Ascending aorta (tissue), 2 donors: ENCODE measurements at regions not wholly inside any gene's neighbourhood (a gene's known extent, or its start where the extent isn't known, plus 50 kb on each side); places are given as distances from the start of the nearest gene placed in this dataset.

Experiments
- DNase-seq, 2 donors: peaks; one replicate each; pipeline ENCODE4 v3.0.0-alpha.2; 2019; ENCODE audit warnings: low spot score in 2 of 2
- H3K27ac ChIP-seq, 2 donors: fragments of 200-600 bp; sonication (generic); one replicate each; pipeline ENCODE4 v1.5.1; 2016 to 2017; ENCODE audit warnings: mild to moderate bottlenecking in 1 of 2
- H3K27me3 ChIP-seq: fragments of 200-600 bp; sonication (generic); one replicate; pipeline ENCODE4 v1.5.1; 2017
- H3K36me3 ChIP-seq, 2 donors: fragments of 200-600 bp; sonication (generic); one replicate each; pipeline ENCODE4 v1.5.1; 2016
- H3K4me1 ChIP-seq, 2 donors: fragments of 200-600 bp; sonication (generic); one replicate each; pipeline ENCODE4 v1.5.1; 2016 to 2017; ENCODE audit warnings: mild to moderate bottlenecking in 1 of 2
- H3K4me3 ChIP-seq, 2 donors: fragments of 200-600 bp; sonication (generic); one replicate each; pipeline ENCODE4 v1.5.1; 2016 to 2017; ENCODE audit warnings: mild to moderate bottlenecking in 1 of 2
- H3K9me3 ChIP-seq, 2 donors: fragments of 200-600 bp; sonication (generic); one replicate each; pipeline ENCODE4 v1.5.1; 2016
- intact Hi-C: fragments of 100-400 bp; cut with DNase I; formaldehyde crosslinking; loops from one replicate; pipeline ENCODE4 v1.15.1; 2023
- TF ChIP-seq, protein P1 (sequence below), 3 experiments: fragments of 200-600 bp in 2 of 3; fragments of 450-650 bp in 1 of 3; sonication (generic) in 2 of 3; IDR thresholded peaks; one replicate each; pipeline ENCODE4 v1.5.1; 2016 to 2019; ENCODE audit warnings: antibody characterized with exemption in 3 of 3, mild to moderate bottlenecking in 1 of 3, moderate library complexity in 1 of 3

DNA sequence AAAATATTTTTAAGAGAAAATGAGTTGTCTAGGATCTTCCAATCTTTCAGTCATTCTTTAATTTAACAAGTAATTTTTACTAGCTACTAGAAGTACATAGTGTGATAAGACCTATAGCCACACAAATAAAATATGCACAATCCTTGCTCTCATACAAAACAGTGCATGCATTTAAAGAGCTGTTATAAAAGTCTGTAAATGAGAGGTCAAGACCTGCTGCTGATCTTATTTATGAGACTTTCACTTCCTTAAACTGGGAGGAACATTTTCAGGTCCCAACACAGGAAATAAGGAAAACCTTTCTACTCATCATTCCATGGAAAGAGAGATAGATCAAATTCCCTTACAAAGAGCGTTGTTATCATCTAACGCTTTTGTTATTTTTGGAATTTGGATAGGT is 54.2 kb upstream of the PAM start:
- Histone ChIP-seq H3K4me3 (no peak overlapping the region), H3K27ac (no peak overlapping the region), H3K4me1 (no peaks in the 10 kb centered on the region), H3K36me3 (no peaks in the 10 kb centered on the region), H3K9me3 (no peaks in the 10 kb centered on the region), H3K27me3 (no peaks in the 10 kb centered on the region)
- intact Hi-C loops, result no loop called here
- DNase-seq, result no peak
- TF ChIP-seq, protein P1, sequence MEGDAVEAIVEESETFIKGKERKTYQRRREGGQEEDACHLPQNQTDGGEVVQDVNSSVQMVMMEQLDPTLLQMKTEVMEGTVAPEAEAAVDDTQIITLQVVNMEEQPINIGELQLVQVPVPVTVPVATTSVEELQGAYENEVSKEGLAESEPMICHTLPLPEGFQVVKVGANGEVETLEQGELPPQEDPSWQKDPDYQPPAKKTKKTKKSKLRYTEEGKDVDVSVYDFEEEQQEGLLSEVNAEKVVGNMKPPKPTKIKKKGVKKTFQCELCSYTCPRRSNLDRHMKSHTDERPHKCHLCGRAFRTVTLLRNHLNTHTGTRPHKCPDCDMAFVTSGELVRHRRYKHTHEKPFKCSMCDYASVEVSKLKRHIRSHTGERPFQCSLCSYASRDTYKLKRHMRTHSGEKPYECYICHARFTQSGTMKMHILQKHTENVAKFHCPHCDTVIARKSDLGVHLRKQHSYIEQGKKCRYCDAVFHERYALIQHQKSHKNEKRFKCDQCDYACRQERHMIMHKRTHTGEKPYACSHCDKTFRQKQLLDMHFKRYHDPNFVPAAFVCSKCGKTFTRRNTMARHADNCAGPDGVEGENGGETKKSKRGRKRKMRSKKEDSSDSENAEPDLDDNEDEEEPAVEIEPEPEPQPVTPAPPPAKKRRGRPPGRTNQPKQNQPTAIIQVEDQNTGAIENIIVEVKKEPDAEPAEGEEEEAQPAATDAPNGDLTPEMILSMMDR (IDR thresholded peaks at IDR 0.05), result no peak

DNA sequence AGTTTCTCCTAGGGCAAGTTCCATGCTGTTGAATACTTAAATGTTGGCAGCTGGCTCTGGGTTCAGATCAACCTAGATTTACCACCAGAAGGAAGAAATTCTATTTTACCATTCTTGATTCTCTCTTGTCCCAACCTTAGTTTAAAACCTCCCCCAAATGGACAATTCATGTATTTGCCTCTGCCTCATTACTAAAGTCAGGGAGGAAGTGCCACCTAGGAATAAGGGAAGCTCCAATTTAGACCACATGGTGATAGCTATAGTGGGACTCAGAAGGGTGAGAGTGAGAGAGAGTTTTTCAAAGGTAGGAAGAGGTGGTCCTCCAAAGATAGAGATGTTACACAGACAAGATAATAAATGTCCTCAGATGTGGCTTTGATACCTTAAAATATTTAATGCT is 53.4 kb upstream of the PAM start:
- Histone ChIP-seq H3K4me3 (no peak overlapping the region), H3K27ac (no peak overlapping the region), H3K36me3 (no peaks in the 10 kb centered on the region), H3K9me3 (no peaks in the 10 kb centered on the region), H3K4me1 (no peaks in the 10 kb centered on the region), H3K27me3 (no peaks in the 10 kb centered on the region)
- TF ChIP-seq, protein P1 (IDR thresholded peaks at IDR 0.05), result no peak
- intact Hi-C loops, result no loop called here
- no peak for DNase-seq
